ENCODE measurements at regions not wholly inside any gene's neighbourhood (a gene's known extent, or its start where the extent isn't known, plus 50 kb on each side); places are given as distances from the start of the nearest gene placed in this dataset.

- DNase-seq, result no peak
Measured at GRCh38 chr2:128808462-128809258, 490.0 kb upstream of the HS6ST1 start.

DNA sequence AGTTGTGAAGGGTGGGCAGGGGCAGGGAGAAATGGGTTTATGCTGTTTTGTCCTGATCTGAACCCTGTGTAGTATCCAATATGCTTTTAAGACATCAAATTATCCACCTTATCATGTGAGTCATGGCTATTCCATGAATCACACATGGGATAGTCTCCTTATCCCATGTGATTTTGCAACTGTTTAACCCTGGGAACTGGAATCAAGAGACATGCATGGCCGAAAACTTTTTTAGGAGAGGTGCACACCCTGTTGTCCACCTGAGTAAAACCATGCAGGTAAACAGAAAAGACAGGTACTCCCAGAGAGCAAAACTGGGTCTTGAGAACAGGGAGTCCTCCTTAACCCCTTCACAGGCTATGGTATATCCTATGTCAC, 490.6 kb upstream of the HS6ST1 start:
- no peak for DNase-seq

- DNase-seq, result no peak
Measured at GRCh38 chr2:128809880-128810279, 491.2 kb upstream of the HS6ST1 start.

DNA sequence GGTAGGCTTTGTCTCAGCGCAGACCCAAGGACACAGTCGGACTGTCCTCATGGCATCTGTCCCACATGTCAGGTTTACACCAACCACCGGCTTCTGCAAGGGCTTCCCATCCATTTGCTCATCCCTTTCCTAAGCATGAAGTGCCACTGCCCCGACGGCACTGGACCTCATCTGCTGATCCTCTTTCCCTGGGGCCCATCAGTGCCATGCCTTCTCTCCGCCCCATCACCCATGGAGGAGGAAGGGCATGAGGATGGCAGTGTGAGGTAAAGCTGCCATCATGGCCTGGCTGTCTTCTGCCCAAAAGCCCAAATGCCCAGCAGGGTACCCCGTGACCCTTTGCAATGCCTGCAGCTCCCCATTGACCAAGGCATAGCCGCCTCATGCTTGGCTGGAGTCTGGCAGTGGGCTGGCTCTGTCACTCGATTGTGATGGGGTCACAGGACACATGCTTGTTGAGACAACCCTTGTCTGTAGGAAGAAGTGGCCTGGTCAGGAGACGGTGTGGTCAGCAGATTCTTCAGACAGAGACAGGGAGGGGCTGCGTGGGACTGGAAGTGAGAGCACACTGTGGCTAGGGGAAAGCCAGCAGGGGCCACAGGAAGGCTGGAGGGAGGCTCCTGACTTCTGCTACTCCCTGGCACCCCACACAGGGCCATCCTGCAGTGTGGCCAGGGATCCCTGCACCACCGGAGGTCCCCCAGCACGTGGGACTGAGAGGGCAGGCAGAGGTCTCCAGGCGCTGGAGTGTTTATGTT, 493.7 kb upstream of the HS6ST1 start:
- no peak for DNase-seq

- DNase-seq, result no peak
Measured at GRCh38 chr2:128813352-128814034, 494.8 kb upstream of the HS6ST1 start.

- DNase-seq, result no peak
Measured at GRCh38 chr2:128815248-128815647, 496.6 kb upstream of the HS6ST1 start.

GRCh38 chr2:128817171-128817570, 498.5 kb upstream of the HS6ST1 start:
- DNase-seq, result no peak

DNA sequence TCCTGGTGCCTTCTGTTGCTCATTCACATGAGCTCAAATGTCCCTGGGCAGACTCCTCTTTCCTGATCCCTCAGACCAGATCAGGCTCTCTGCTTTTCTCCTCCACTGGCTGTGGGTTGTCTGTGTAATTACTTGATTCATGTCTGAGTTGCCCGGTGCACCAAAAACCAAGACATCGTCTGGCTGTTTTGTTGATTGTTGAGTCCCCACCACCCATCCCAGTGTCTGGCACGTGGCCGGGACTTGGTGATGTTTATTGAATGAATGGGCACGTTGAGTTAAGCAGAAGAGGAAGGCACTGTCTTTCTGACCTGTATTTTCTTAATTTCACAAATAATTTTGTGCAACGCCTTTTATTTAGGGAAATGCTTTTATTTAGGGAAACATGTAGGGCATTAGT, 499.1 kb upstream of the HS6ST1 start:
- no peak for DNase-seq

GRCh38 chr2:128818248-128818647, 499.6 kb upstream of the HS6ST1 start:
- no peak for DNase-seq

GRCh38 chr2:128818704-128819491, 500.2 kb upstream of the HS6ST1 start:
- DNase-seq, result no peak

- DNase-seq, result no peak
Measured at GRCh38 chr2:128820452-128820851, 501.8 kb upstream of the HS6ST1 start.

- DNase-seq, result no peak
Measured at GRCh38 chr2:128821010-128821409, 502.3 kb upstream of the HS6ST1 start.

DNA sequence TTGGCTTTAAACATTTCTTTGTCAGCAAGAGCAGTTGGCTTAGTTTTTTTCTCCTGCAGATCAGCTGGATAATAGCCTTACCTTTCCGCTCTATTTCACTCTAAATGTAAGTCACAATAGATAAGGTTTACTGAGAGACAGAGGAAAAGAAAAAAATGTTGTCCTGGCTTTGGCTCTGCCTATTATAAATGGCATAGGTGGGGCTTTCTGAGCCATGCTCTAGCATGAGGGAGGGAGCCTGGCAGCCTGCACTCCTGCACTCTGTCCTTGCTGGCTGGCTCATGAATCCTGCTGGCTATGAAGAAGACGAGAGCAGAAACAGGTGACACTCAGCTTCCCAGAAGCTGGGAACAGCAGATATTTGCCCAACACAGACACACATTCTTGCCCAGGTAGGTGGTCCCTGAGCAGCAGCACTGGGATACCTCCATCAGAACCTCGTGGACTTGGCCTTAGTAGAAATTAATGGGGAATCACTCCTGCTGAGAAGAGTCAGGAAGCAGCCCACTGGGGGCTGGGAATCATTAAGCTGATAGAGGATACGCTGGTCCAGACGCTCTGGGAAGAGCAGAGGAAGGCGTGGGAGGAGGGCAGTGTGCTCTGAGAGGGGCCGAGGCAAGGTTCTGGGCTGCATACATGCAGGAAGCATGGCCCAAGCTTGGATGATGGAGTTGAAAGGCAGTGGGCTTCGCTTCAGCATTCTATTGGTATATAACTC, 514.4 kb upstream of the HS6ST1 start:
- no peak for DNase-seq

DNA sequence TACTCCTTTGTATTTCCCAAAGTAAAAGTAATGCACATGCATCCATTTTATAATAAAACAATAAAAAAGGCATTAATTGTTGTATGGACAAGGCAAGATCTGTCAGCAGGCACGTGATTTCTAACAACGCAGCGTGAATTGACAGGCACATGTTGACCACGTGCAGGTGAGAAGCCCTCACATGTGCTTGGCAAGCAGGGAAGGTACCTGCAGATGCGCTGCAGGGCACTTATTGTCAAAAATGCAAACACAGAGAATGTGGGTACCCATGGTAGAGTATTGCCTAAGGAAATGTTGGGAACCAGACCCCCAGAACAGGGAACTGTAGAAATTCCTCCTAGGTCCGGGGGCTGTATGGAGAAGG, 515.0 kb upstream of the HS6ST1 start:
- no peak for DNase-seq

DNA sequence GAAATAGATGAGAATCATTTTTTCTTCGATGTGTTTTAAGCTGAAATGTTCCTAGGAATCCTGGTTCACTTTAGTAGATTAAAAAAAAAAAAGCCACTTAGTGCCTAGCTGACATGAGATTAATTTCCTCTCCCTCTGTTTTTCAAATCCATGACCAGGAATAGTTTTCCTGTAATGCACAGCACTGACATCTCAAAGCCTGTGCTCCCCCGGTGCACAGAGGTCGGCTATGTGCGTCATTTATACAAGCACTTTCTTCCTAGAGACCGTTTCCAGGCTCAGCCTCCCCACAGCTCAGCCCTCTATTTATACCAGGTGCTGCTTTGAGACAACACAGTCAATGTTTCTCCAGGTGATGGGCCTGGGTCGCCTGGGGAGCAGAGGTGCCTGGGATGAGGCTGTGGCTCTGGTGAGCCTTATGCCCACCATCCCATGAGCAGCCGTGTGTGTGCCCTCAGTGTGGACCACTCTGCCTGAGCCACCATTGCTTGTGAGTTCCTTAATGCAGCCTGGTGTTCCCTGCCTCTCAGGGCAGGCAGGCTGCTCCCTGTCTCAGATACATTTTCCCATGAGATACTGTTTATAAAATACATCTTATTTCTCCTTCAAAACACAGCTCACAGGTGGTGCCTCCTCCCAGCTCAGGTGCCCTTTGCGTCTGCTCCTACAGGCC, 515.7 kb upstream of the HS6ST1 start:
- no peak for DNase-seq

DNA sequence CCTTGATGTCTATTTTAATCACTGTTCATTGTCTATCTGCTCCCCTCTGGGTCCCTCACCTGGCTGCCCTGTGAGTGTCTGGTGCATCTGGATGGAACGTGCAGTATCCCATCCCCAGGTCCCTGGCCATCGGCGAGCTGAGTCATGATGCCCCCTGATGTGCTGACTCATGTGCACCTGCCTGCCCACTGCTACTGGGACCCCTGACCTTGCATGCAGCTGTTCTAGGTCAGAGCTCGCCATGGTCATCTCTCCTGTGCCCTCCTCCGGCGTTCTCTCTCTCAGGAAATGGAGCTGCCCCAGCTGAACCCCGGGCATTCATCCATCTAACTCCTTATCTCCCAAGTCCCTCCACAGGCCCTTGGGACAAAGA, 516.2 kb upstream of the HS6ST1 start:
- no peak for DNase-seq

DNA sequence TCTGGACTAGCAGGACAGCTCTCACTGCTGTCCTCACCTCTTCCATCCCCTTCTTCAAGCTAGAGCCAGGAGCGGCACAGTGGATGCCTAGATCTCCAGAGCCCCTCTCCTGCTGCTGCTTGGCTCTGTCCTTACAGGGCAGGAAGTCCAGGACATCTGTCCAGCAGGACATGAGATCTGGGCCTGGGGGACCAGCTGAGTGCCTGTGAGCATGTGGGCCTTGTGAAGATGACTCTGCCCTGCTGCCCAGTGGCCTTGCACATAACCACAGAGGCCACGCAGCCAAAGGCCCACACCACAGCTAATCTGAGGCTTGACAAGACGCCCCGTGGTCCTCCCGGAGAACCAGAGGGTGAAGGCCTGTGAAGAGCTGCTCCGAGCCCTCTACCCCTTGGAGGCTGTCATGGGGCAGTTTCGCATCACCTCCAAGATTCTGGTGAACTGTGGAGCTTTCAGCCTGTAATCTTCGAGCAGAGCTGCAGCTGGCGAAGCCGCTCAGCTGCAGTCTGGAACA, 516.7 kb upstream of the HS6ST1 start:
- no peak for DNase-seq

DNA sequence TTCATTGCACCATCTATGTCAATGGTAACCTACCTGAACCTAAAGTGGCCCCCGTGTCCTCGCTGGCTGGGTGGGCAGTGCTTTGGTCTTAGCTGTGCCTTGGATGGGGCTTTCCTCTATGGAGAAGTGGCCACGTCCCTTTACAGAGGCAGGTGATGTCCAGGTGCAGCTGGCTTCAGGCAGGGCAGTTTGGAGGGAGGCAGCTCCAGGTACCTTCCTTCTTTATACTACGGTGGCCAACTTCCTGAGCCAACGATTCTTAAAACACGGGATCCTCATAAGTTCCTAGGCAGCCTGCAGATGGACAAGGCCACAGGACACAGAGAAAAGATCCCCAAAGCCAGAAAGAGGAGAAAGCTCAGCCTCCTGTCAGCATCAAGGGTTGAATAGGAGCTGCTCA, 517.3 kb upstream of the HS6ST1 start:
- DNase-seq, result no peak

DNA sequence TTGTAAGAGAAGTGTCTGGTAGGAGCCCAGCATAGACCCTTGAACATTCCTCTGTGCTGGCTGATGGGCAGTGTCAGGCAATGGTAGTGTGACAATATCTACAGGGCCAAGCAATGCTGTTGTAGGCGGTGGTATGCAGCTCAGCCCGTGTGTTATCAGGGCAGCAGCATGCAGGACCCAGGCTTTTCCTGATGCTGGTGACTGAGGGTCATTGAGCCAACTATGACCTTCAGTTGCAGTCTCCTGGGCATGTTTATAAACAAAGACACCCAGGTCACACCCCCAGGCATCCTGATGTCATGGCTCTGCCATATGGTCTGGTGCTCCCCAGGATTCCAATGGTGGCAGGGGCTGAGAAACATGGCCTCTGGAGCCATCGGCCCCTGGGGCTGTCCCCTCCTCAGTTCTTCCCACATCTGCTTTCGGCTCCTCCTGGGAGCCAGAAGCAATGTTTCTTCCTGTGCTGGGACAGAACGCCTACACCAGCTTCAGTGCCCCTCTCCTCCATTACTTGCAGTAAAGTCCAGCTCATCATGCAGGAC, 518.0 kb upstream of the HS6ST1 start:
- no peak for DNase-seq

DNA sequence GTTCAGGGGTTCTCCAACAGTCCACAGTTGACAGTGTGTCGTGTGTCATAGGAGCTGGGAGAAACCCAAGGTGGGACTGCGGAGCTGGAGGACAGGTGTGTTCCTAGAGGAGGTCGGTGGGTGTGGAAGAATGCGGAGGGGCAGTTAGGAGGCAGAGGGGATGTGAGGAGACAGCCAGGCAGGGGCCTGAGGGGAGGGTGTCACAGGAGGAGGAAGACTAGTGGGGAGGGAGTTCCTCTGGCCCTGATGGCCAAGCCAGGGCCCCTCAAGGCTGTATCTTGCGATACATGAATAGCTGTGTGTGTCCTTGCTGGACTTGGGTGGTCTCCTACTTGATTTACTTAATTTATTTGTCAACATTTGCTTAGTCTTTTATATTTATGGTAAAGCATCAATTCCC, 519.6 kb upstream of the HS6ST1 start:
- no peak for DNase-seq

DNA sequence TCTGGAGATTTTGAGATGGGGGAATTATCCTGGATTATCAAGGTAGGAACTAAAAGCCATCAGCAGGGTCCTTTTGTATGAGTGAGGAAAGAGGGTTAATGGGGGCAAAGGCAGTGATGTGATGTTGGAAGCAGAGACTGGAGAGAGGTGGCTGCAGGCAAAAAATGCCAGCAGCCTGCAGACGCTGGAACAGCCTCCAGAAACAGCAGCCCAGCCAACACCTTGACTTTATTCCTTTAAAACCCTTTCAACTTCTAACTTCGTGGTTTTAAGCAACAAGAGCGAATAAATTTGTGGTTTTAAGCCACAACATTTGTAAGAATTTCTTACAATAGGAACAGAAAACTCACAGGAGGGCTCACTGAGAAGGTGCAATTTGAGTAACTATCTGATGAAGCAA, 523.1 kb upstream of the HS6ST1 start:
- DNase-seq, result no peak

All from NCI-H2107 (cell line).